ENCODE measurements at regions not wholly inside any gene's neighbourhood (a gene's known extent, or its start where the extent isn't known, plus 50 kb on each side); places are given as distances from the start of the nearest gene placed in this dataset.

DNA sequence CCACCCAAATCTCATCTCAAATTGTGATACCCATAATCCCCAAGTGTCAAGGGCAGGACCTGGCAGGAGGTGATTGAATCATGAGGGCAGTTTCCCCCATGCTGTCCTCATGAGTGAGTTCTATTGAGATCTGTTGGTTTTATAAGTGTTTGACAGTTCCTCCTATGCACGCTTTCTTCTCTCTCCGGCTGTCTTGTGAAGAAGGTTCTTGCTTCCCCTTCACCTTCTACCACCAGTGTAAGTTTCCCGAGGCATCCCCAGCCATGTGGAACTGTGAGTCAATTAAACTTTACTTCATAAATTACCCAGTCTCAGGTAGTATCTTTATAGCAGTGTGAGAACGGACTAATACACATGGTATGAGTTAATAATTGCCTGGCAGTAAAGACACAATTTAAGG lies 581.7 kb upstream of the AMOT start:
- TF ChIP-seq GTF2F1 (IDR thresholded peaks at IDR 0.05; ENCODE audit: borderline replicate concordance, low read depth, low read length) = no peak
- TF ChIP-seq, protein P1, sequence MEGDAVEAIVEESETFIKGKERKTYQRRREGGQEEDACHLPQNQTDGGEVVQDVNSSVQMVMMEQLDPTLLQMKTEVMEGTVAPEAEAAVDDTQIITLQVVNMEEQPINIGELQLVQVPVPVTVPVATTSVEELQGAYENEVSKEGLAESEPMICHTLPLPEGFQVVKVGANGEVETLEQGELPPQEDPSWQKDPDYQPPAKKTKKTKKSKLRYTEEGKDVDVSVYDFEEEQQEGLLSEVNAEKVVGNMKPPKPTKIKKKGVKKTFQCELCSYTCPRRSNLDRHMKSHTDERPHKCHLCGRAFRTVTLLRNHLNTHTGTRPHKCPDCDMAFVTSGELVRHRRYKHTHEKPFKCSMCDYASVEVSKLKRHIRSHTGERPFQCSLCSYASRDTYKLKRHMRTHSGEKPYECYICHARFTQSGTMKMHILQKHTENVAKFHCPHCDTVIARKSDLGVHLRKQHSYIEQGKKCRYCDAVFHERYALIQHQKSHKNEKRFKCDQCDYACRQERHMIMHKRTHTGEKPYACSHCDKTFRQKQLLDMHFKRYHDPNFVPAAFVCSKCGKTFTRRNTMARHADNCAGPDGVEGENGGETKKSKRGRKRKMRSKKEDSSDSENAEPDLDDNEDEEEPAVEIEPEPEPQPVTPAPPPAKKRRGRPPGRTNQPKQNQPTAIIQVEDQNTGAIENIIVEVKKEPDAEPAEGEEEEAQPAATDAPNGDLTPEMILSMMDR (IDR thresholded peaks at IDR 0.05; ENCODE audit: control extremely low read depth in 1 of 3, insufficient read depth in 1 of 3, low read depth in 1 of 3, low read length in 3 of 3) = no peak
- TF ChIP-seq HDAC6 (IDR thresholded peaks at IDR 0.05; ENCODE audit: low read depth, low read length) = no peak
- no peak for TF ChIP-seq SRF (IDR thresholded peaks at IDR 0.05; ENCODE audit: low read depth, low read length)
- TF ChIP-seq POLR2AphosphoS5 (IDR thresholded peaks at IDR 0.05; ENCODE audit: low read depth, low read length) = no peak
- TF ChIP-seq RBBP5 (IDR thresholded peaks at IDR 0.05; ENCODE audit: borderline replicate concordance, low read depth, low read length) = no peak
- TF ChIP-seq, protein P2, sequence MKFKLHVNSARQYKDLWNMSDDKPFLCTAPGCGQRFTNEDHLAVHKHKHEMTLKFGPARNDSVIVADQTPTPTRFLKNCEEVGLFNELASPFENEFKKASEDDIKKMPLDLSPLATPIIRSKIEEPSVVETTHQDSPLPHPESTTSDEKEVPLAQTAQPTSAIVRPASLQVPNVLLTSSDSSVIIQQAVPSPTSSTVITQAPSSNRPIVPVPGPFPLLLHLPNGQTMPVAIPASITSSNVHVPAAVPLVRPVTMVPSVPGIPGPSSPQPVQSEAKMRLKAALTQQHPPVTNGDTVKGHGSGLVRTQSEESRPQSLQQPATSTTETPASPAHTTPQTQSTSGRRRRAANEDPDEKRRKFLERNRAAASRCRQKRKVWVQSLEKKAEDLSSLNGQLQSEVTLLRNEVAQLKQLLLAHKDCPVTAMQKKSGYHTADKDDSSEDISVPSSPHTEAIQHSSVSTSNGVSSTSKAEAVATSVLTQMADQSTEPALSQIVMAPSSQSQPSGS (IDR thresholded peaks at IDR 0.05; ENCODE audit: low read length) = no peak
- TF ChIP-seq KDM5A (IDR thresholded peaks at IDR 0.05; ENCODE audit: low read length) = no peak
